Activated gamma-delta T cell (primary cell): ENCODE measurements at regions not wholly inside any gene's neighbourhood (a gene's known extent, or its start where the extent isn't known, plus 50 kb on each side); places are given as distances from the start of the nearest gene placed in this dataset.

Source experiments
- DNase-seq: peaks from one replicate; lab custom pipeline; 2025; lab: John Stamatoyannopoulos, UW

- DNase-seq, result no peak
Measured at GRCh38 chrX:45400027-45400779, 199.5 kb upstream of the DIPK2B start.

DNA sequence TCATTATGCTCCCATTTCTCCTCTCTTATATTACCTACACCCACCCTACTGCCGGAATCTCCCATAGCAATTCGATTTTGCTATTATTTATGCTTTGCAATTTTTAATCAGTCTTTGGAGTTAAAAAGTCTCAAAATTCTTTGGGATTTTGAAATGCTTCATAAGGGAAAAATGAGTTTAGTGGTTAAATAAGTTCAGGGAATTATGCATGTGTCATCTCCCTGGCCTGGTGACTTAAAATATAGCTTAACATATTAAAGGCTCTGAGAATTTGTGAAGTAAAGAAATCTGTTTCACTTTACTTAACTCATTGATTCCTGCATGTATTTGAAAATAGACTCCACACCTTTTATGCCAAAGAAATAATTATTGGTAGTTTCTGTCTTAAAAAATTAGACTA, 185.1 kb upstream of the DIPK2B start:
- DNase-seq, result no peak

DNA sequence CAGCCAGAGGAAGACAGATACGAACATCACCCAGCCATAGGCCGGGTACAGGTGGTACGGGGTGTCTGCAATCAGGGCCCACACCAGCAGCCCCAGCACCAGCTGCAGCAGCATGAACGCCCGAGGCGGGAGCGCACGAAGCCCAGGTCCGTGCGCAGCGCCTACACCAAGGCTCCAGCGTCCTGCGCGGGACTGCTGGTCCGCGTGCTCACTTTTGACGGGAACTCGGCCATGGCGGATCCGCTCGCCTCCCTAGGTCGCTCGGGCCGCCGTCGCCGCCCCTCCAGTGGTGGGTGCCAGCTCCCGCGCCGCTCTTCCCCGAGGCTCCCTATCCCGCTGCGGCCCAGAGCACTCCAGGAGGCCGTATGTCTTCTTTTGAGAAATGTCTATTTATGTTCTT, 181.2 kb upstream of the DIPK2B start:
- DNase-seq, result no peak

DNA sequence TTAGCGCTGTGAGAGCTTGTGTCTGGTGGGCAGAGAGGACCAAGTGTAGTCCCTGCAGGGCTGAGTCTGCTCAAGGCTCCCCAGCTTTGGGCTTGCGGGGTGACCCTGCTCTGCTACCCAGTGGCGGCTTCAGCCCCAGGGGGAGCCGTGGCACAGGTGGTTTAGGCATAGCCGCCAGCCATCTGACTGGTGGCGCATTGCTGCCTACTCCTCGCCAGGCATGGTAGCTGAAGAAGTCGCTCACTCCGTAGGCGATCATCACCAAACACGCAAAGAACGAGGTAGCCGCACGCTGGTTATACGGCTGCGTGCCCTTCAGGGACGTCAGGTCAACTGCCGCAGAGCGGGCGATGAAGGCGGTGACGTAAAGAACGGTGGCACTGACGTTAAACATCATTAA, 180.7 kb upstream of the DIPK2B start:
- DNase-seq, result no peak

- no peak for DNase-seq
Measured at GRCh38 chrX:45379236-45379635, 178.6 kb upstream of the DIPK2B start.

- DNase-seq, result no peak
Measured at GRCh38 chrX:45372151-45372550, 171.5 kb upstream of the DIPK2B start.

DNA sequence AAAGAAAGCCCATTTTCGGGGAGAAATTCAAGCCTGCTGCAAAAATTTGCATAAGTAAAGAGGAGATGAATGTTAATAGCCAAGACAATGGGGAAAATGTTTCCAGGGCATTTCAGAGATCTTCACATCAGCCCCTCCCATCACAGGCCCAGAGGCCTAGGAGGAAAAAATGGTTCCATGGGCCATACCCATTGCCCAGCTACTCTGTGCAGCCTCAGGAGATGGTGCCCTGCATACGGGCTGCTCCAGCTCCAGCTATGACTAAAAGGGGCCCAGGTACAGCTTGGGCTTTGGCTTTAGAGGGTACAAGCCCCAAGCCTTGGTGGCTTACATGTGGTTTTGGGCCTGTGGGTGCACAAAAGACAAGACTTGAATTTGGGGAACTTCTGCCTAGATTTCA, 168.0 kb upstream of the DIPK2B start:
- no peak for DNase-seq

- no peak for DNase-seq
Measured at GRCh38 chrX:45363596-45363995, 162.9 kb upstream of the DIPK2B start.

DNA sequence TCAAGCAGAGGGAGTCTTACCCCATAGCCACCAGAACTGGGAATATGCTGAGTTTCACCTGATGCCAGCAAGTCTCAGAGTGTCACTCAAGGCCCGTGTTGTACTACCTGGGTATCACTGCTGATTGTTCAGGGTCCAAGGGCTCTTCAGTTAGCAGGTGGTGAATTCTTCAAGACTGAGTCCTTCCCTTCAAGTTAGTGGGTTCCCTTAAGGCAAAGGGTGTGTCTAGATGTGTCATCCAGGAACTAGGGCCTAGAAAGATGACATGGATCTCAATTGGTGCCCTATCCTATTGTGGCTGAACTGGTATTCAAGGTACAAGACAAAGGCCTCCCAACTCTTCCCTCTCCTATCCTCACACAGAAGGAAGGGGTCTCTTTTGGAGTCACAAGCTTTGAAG, 159.9 kb upstream of the DIPK2B start:
- no peak for DNase-seq

- no peak for DNase-seq
Measured at GRCh38 chrX:45358392-45358791, 157.7 kb upstream of the DIPK2B start.

DNA sequence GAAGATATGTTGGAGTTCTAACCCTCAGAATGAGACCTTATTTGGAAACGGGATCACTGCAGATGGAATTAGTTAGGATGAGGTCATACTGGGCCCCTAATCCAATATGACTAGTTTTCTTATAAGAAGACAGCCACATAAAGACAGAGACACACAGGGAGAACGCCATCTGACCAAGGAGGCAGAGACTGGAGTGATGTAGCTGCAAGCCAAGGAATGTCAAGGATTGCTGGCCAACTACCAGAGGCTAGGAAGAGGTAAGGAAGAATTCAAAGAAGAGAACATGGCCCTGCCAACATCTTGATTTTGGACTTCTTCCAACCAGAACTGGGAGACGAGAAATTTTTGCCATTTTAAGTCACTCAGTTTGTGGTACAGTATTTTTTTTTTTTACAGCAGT, 152.8 kb upstream of the DIPK2B start:
- no peak for DNase-seq

GRCh38 chrX:45352611-45353010, 151.9 kb upstream of the DIPK2B start:
- DNase-seq, result no peak

- DNase-seq, result no peak
Measured at GRCh38 chrX:45351478-45351877, 150.8 kb upstream of the DIPK2B start.

DNA sequence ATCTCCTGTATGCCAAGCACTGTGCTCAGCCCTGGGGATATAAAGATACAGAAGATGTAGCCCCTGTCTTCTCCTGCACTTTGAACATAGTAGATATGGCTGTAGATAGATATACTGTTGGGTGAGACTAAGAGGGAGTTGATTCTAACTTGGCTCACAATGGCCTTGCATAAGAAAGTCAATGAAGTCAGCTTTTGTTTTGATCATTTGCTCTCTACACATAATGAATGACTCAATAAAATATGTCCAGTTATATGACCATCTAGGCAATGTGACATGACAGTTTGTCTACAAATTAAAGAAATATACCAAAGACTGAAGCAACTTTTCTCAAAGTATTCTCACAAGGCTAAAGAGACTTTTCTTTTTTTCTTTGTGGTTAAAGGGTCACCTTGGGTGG, 147.6 kb upstream of the DIPK2B start:
- no peak for DNase-seq

DNA sequence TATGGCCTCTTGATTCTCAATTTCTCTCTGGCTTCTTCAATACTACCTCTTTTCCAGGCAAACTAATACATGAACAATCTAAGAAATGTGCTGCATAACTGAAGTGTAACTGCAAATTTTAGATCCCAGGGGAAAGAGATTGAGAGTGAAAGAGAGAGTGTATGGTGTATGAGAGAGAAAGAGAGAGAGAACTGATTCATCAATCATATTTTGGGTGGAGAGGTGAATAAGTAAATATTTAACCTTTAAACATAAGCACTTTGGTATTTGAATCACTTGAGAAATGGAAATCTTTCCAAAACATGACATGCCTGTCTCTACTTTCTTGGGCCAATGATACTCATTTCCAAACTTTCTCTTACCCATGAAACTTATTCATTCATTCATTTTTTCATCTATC, 147.2 kb upstream of the DIPK2B start:
- no peak for DNase-seq

DNA sequence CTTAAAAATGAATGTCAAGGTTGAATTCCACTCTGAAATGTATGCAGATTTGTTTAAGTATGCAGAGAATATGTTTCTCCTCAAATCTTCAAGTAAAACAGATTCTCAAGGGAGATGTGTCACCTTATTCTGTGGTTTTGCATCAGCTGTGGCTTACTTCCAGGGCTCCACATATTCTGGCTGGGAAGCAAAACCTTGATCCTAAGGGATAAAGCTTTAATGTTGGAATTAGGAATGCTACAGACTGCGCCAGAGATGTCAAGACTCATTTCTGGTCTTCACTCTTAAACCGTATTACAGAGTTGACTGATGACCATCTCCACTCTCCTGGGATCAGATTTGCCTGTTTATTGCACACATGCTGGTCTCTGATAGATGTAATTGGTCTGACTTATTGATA, 143.9 kb upstream of the DIPK2B start:
- DNase-seq, result no peak

DNA sequence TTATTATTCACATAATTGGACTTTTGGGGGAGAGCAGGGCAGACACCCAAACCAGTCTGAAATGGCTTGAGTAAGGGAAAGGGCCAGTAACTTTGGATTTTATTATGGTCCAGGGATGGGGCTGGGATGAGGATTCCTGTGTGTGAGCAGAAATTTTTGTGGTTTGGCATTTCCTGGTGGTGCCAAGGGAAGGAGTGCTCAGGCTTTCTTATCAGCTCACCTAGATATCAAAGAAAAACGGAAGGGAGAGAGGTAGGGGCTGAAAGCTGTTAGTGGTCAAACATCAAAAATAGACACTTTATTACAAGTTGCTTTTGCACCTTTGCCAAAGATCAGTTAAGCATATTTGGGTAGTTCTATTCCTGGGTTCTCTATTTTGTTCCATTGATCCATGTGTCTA, 128.5 kb upstream of the DIPK2B start:
- no peak for DNase-seq

DNA sequence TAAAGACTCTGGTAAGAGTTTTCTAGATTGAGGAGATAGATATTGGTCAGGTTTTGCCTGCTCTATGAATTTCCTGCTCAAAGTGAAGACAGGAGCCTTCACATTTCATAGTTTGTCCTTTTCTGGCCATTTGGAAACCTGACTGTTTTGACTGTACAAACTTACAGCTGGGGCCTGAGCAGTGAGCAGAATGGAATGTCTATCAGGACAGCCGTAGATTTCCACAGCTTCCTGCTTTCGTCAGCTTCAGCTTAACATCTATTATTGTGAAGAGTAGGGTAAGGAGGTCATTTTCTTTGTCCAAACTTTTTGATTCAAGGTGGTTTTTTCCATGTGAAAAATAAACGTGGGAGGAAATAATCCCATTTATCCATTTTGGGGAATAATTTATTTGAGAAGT, 124.3 kb upstream of the DIPK2B start:
- no peak for DNase-seq

GRCh38 chrX:45323387-45323786, 122.7 kb upstream of the DIPK2B start:
- DNase-seq, result no peak

- DNase-seq, result no peak
Measured at GRCh38 chrX:45322820-45323219, 122.1 kb upstream of the DIPK2B start.

GRCh38 chrX:45322382-45322781, 121.7 kb upstream of the DIPK2B start:
- no peak for DNase-seq

DNA sequence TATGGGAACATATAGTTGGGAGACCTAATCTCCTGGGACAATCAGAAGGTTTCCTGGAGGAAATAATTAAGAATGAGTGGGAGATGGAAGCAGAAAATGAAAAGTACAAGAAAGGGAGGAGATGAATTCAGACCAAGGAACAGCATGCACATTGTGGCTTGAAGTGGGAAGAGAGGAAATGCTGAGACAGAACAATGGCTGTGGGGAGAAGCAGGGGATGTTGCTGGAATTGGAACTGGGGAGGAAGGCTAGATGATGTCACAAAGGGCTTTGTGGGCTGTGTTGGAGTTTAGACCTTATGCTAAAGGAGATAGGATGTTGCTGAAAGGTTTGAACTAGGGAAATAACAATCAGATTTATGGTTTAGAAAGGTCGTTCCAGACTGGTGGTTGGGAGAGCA, 119.5 kb upstream of the DIPK2B start:
- no peak for DNase-seq

- DNase-seq, result no peak
Measured at GRCh38 chrX:45309801-45310200, 109.1 kb upstream of the DIPK2B start.

DNA sequence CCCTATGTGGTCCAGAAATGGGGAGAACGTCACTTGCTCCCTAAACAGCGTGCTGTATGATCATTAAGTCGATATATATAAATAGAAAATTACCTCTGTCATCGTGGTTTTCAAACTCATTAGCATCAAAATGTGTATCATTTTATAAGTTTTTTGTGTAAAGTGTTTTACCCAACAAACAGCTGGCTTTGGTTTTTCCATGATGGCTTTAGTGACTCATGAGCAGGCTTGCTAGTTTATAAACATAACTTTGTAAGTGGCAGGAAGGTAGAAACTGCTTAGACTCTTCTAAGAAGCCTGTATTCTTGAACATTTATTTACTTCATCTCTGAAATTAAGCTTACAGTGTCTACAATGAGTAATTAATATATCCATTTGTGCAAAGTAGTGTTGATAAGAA, 108.4 kb upstream of the DIPK2B start:
- no peak for DNase-seq
